Fibroblast of skin of left quadriceps (primary cell): ENCODE measurements at regions not wholly inside any gene's neighbourhood (a gene's known extent, or its start where the extent isn't known, plus 50 kb on each side); places are given as distances from the start of the nearest gene placed in this dataset.
"Not testable (repeated sequence)": the region's sequence is repeated elsewhere in the genome, so short reads cannot be mapped to it uniquely, and the experiment has no call there.

Experiments
- DNase-seq, 2 experiments: peaks; one replicate each; pipeline ENCODE4 v3.0.0-alpha.2; 2013; ENCODE audit warnings: low read depth in 2 of 2

- DNase-seq = no peak
Observed at GRCh38 chr3:21894459-21895340, 143.7 kb upstream of the ZNF385D start.

GRCh38 chr3:21898316-21898715 is 147.3 kb upstream of the ZNF385D start:
- DNase-seq = no peak

DNA sequence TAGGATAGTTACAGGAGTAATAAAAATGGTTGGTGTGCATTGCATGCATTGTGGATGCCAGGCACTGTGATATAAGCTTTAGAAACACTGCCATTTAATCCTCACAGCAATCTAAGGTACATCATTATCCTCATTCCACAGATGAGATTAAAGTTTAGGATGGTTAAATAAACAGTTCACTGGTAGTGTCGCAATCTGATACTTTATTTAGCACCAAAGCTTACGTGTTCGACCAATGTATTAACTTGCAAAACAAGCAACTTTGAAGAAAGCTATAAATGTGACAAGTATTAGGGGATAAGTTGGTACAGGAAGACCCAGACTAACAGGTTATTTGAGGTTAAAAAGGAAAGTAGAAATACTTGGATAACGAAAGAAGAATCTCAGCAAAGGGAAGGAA is 150.5 kb upstream of the ZNF385D start:
- DNase-seq = no peak

DNA sequence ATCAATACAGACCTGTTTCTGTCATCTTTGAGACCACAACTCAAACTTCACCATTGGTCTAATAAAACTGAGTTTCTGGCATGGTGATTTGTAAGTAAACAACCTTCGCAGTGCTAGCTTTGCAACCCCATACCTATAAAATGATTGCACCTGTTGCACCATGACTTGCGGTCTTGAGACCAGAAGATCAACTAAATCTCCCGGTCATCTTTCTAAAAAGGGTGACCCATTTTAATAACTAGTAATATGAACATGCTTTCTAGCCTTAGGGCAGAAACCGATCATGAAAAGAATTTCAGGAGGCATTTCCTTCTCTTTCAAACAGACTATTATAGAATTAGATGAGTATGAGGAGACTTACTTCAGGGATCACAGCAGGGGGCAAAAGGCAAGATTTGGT is 151.9 kb upstream of the ZNF385D start:
- no peak for DNase-seq

DNA sequence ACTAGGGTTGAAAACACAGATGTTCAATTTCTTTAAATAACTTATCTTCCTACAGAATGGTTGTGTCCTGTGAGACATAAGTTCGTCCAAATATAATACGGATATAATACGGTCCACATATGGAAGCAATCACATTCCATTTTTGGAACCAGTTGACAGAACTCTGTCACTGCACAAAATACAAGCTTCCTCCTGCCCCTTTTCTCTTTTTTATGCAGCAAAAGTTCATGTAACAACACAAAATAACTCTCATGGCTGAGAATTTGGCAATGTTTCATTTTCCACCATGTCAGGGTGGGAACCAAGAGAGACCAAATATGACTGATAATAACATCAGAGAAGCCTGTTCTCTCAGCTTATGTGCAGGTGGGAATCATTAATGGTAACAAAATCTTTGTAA is 158.1 kb upstream of the ZNF385D start:
- no peak for DNase-seq

GRCh38 chr3:21912711-21913110 is 161.7 kb upstream of the ZNF385D start:
- DNase-seq = peak; percentile 61

DNA sequence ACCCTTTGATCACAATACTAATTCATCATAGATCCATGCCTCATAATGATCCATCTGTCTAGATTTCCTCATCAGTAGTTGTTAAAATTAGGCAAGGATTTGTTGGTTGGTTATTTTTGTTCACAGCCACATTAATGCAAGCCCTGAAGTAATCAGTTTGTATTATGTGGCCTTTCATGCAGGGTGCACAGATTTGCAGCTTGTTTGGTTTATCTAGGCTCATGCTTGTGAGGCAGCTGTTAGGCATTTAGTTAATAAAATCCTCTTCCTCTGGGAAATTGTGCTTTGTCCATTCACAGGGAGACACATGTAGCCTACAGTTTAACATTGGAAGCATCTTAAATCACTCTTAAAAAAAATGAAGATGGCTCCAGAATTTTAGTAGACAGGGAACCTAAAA is 162.8 kb upstream of the ZNF385D start:
- peak; percentile 70 to 75 for DNase-seq

GRCh38 chr3:21914451-21914850 is 163.4 kb upstream of the ZNF385D start:
- DNase-seq = no peak

GRCh38 chr3:21919383-21919782 is 168.4 kb upstream of the ZNF385D start:
- no peak for DNase-seq

DNA sequence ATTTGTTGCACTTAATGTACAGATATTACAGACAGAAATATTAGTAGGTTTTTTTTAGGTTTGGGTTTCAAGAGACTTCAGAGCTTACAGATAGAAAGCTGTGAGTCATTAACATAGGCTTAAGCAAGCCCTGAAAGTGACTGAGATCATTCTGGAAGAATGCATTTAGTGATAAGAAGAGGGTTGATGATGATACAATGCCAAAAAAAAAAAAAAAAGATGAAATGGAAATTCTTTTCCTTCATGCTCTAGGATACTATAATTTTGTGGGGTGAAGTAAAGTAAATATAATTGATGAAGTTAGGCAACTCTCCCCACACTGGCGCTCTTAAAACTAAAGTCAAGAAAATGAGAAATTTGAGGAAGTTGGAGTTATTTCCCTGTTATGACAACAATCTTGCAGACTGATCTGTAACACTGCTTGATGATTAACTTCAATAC is 169.4 kb upstream of the ZNF385D start:
- peak; percentile 83 to 85 for DNase-seq

- DNase-seq = not testable (repeated sequence)
Observed at GRCh38 chr3:21923156-21923555, 172.1 kb upstream of the ZNF385D start.

DNA sequence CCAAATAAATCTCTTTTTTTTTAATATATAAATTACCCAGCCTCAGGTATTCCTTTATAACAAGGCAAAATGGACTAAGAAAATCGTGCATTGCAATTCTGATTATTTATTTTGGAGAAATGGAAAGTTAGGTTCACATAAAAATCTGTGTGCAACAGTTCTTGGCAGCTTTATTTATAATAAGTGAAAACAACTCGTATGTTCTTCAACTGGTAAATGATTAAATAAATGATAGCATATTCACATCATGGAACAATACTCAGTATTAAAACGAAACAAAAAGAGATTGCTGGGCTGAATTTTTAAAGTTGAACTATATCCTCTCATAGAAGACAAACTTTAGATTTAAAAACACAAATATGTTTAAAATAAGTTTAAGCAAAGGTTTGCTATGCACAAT is 176.3 kb upstream of the ZNF385D start:
- DNase-seq = no peak

GRCh38 chr3:21934591-21934990 is 183.6 kb upstream of the ZNF385D start:
- no peak for DNase-seq

DNA sequence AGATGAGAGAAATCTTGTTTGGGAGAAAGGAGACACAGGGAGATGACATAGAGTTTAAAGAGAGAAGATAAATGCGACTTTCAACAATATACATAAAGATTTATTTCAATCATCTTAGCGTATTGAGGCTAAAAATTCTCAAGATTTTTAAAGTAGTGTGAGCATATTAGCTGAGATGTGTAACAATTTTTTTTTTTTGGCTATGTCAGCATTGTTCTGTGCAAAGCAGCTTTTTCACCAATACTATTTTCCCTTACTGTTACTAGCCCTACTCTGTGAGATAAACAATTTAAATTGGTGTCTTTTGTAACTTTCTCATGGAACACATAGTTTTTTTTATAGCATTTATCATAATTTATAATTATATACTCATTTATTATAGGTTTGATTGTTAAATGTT is 185.2 kb upstream of the ZNF385D start:
- DNase-seq = no peak

DNA sequence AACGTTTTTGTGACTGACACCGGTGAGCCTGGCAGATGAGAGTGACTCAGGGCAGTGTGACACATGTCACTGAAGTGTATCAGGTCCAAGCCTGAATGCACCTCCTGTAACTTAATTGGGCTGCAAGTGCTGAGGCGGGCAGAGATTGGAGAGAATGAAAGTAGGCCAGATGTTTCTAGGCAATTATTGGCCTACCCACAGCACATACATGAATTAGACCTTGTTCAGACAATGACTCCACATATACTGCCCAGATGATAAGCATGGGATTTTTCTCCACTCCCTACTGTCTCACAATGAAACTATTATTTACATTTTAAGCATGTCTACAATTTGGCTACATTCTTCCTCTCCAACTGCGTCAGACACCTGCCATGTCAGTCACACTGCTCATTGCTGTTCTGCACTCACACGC is 187.3 kb upstream of the ZNF385D start:
- no peak for DNase-seq

GRCh38 chr3:21942328-21942727 is 191.3 kb upstream of the ZNF385D start:
- DNase-seq = peak; percentile 94 to 95

GRCh38 chr3:21944251-21944650 is 193.2 kb upstream of the ZNF385D start:
- no peak for DNase-seq

DNA sequence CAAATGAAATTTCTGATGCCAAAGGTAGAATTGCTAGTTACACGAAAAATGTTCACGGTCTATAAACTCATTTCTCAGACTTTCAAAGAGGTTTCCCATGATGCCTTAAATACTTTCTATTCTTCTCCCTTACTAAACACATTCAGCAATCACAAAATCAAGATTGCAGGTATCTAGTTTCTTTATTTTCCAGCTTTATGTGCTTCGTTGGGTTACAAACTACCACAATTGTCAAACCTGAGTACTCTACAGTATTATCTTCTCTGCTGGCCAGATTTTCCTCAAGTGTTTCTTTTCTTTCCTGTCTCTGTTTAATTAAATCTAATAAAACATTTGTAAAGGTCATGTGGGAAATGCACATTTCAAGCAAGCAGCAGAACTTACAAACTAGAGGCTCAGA is 201.8 kb upstream of the ZNF385D start:
- DNase-seq = no peak

GRCh38 chr3:21954709-21955108 is 203.7 kb upstream of the ZNF385D start:
- DNase-seq = peak; percentile 58 to 69

DNA sequence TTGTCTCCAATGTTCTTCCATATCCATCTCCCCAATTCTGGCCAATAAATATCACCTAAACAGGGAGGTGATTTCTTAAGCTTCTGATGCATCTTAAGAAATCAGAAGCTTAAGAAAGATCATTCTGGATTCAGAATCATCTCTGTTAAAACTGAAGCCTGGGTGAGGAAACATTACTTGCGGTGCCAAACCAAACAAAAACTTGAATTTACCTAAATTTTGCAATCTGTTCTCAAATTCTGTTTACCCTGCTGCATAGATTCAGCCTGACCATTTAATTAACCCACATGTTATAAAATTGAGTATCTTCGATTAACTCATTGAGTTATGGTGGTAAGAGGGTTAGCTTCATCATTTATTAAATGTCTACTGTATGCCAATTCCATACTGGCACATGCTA is 204.4 kb upstream of the ZNF385D start:
- no peak for DNase-seq

GRCh38 chr3:21960033-21960432 is 209.0 kb upstream of the ZNF385D start:
- DNase-seq = no peak

DNA sequence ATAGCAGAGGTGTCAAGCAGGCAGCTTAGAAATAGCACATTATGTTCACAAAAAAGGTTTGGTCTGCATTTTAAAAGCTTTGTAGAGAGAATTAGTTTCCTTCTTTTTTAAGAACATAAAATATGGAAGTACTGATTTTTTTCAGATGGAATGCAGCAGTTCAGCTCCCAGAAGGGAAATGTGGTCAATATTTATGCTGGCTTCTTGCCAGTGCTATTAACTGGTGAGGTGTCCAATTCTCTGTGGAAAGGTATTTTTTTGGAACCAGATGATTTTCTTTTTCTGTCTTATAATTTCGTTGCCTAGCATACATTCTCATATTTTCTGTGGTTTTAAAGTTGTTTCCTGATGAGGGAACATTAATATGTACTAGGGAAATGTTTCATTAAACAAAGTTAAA is 211.4 kb upstream of the ZNF385D start:
- DNase-seq = peak; percentile 55 to 63

GRCh38 chr3:21966457-21966856 is 215.4 kb upstream of the ZNF385D start:
- DNase-seq = not testable (repeated sequence)

DNA sequence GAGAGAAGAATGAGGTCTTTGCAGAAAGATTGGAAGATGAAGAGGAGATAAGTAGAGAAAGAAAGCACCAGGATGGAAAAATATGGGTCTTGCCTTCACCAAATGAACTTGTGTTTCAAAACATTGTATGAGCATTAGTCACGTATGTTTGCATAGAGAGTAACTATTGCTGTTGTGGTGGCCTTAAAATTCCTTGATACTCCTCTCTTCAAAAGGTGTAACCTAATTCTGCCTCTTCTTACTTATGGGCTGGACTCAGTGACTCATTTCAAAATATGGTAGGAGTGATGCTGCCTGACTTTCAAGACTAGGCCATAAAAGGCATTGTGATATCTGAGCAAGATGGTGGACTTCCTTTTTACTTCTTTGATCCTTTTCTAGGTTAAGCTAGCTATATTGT is 228.7 kb upstream of the ZNF385D start:
- peak; percentile 21 to 30 for DNase-seq
